ENCODE measurements at regions not wholly inside any gene's neighbourhood (a gene's known extent, or its start where the extent isn't known, plus 50 kb on each side); places are given as distances from the start of the nearest gene placed in this dataset.

DNA sequence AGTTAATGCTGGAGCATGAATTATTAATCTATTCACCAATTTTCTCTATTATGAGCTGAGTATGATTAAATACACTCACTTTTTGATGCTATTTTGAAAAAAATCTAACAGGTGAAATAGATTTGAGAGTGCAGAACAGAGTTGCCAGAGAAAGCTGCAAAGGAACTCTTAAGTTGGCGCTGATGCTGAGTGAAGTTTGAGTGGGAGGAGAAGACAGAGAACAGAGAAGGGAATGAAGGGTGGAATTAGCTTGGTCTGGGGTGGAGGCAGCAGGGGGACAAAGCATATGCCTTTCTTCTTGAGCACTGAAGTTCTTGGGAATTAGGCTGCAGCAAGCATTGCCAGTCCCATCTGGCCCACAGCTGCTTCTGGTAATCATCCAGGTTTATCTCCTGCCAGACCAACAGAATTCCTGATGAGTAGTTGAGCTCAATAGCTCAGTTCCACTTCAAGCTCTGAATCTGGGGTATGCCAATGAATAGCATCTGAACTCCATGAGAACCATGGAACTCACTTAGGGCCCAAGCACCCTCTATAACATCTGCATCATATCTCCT lies 290.1 kb downstream of the HINT1 start:
- ChIA-PET POLR2A (no interaction called here), CTCF (interaction anchor here (0.7 kb wide), 1 partner anchor 130 kb away, joined by 3 read pairs; no protein-coding TSS in a partner anchor)
- DNase-seq (ENCODE audit: low read depth), result no peak
- TF ChIP-seq, protein P1, sequence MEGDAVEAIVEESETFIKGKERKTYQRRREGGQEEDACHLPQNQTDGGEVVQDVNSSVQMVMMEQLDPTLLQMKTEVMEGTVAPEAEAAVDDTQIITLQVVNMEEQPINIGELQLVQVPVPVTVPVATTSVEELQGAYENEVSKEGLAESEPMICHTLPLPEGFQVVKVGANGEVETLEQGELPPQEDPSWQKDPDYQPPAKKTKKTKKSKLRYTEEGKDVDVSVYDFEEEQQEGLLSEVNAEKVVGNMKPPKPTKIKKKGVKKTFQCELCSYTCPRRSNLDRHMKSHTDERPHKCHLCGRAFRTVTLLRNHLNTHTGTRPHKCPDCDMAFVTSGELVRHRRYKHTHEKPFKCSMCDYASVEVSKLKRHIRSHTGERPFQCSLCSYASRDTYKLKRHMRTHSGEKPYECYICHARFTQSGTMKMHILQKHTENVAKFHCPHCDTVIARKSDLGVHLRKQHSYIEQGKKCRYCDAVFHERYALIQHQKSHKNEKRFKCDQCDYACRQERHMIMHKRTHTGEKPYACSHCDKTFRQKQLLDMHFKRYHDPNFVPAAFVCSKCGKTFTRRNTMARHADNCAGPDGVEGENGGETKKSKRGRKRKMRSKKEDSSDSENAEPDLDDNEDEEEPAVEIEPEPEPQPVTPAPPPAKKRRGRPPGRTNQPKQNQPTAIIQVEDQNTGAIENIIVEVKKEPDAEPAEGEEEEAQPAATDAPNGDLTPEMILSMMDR (IDR thresholded peaks at IDR 0.05; ENCODE audit: insufficient read depth, low read depth, low read length), result no peak
- no peak overlapping the region for H3K4me3 ChIP-seq (ENCODE audit: low read depth, low read length)
- no peaks in the 10 kb centered on the region for H3K36me3 ChIP-seq (ENCODE audit: control insufficient read depth, insufficient read depth, low read length)
- H3K27me3 ChIP-seq (ENCODE audit: control insufficient read depth, insufficient read depth, low read length), result no peaks in the 10 kb centered on the region

DNA sequence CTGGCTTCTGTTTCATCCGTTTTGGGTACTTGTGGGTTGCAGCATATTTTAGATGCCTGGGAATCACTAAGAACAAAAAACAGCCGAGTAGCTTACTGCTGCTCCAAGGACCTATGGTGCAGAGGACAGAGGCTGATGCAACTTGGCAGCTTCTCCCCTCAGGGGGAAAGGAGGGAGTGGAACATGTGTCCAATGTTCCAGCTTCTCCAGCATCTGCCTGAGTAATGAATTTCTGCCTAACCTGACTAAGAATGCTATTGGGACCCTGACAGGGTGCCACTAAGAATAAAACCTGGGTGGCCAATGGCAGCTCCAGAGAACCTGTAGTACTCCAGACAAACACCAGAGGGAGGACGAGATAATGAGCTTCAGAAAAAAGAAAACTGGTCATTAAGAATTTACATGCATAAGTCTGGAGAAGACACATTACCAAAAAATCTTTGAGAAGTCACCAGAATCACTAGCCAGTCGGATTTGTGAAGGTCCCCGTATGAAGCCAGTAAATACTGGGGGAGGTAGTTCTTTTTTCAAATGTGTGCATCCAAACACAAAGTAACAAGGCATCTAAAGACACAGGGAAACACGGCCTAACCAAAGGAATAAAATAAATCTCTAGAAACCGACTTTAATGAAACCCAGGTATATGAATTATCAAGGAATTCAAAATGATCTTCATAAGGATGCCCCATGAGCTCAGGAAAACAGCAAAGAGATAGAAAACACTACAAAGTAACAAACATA lies 293.5 kb downstream of the HINT1 start:
- TF ChIP-seq, protein P1 (IDR thresholded peaks at IDR 0.05; ENCODE audit: insufficient read depth, low read depth, low read length), result peak; percentile 71
- DNase-seq (ENCODE audit: low read depth), result peak; percentile 52
- Histone ChIP-seq H3K36me3 (ENCODE audit: control insufficient read depth, insufficient read depth, low read length) (no peaks in the 10 kb centered on the region), H3K4me3 (ENCODE audit: low read depth, low read length) (no peak overlapping the region), H3K27me3 (ENCODE audit: control insufficient read depth, insufficient read depth, low read length) (no peaks in the 10 kb centered on the region)
- CTCF ChIA-PET, result interaction anchor here (0.8 to 2.3 kb wide), 14 partner anchors 9 to 245 kb away, joined by 3 to 26 read pairs (median 5); no protein-coding TSS in a partner anchor
- POLR2A ChIA-PET, result no interaction called here

DNA sequence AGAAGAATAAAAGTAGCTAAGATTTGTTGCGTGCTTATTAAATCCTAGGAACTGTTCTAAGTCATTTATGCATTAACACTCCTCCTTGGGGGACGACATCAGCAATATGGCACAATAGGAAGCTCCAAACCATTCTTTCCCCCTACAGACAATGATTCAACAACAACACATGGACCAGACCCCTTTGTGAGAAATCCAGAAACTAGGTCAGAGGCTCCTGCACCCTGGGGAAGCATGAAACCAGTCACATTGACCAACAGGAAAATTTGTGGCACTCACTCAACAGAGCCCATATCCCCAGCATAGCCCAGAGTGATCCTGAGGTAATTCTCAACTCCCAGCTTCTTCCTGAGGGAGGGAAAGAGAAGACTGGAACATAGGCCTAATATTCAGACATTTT lies 294.4 kb downstream of the HINT1 start:
- POLR2A ChIA-PET, result no interaction called here
- H3K36me3 ChIP-seq (ENCODE audit: control insufficient read depth, insufficient read depth, low read length), result no peaks in the 10 kb centered on the region

DNA sequence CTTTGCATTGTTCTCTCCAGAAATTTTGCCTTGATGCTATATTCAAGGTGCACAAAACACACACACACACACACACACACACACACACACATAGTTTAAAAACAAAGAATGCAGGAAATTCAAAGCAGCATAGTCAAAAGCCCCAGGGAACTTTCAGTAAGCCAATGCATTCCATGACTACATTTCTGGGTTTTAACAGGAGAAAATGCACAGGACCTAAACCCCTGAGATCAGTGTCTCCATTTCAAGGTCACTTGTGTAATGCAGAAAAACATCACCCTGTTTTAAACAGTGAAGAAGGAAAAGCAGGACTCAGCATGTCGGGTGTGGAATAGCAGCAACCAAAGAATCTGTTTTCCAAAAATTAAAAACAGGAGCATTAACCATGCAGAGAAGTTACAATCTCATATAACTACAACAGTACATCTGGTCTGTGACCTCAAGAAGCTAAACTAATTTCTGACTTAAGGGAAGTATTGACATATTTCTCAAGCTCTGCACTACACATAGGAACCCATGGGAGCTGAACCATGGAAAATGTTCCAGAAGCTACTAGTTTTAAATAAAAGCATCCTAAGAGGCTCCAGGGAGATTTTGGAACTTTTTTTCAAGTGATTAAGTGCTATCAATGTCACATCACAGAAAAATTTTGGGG lies 296.7 kb downstream of the HINT1 start:
- TF ChIP-seq, protein P1 (IDR thresholded peaks at IDR 0.05; ENCODE audit: insufficient read depth, low read depth, low read length), result no peak
- DNase-seq (ENCODE audit: low read depth), result peak; percentile 59
- Histone ChIP-seq H3K27me3 (ENCODE audit: control insufficient read depth, insufficient read depth, low read length) (no peaks in the 10 kb centered on the region), H3K36me3 (ENCODE audit: control insufficient read depth, insufficient read depth, low read length) (no peaks in the 10 kb centered on the region), H3K4me3 (ENCODE audit: low read depth, low read length) (no peak overlapping the region)
- ChIA-PET CTCF (interaction anchor here (0.8 to 1.8 kb wide), 2 partner anchors 136 to 138 kb away, joined by 3 to 5 read pairs; no protein-coding TSS in a partner anchor), POLR2A (no interaction called here)

More for the DNA sequence above, 294.4 kb downstream of the HINT1 start:
- Histone ChIP-seq H3K27me3 (ENCODE audit: control insufficient read depth, insufficient read depth, low read length) (no peaks in the 10 kb centered on the region), H3K4me3 (ENCODE audit: low read depth, low read length) (no peak overlapping the region)
- CTCF ChIA-PET, result interaction anchor here (0.8 to 2.3 kb wide), 11 partner anchors 9 to 246 kb away, joined by 3 to 26 read pairs (median 5); no protein-coding TSS in a partner anchor
- TF ChIP-seq, protein P1 (IDR thresholded peaks at IDR 0.05; ENCODE audit: insufficient read depth, low read depth, low read length), result no peak
- no peak for DNase-seq (ENCODE audit: low read depth)
